HepG2 (cell line): ENCODE measurements at regions not wholly inside any gene's neighbourhood (a gene's known extent, or its start where the extent isn't known, plus 50 kb on each side); places are given as distances from the start of the nearest gene placed in this dataset.

Experiments
- AKNA ChIP-seq: sonication (generic); formaldehyde crosslinking; IDR thresholded peaks from 2 replicates; pipeline ENCODE4 v1.4.0; 2020; ENCODE audit warnings: missing genetic modification reagents, borderline replicate concordance
- ASH2L ChIP-seq: fragments of 300-600, 200-600 bp; sonication (generic); IDR thresholded peaks from 2 replicates; pipeline ENCODE4 v1.7.0; 2017; ENCODE audit warnings: low read depth, mild to moderate bottlenecking, moderate library complexity, mixed read lengths, low read length; ENCODE audit not compliant: insufficient read length
- CENPT ChIP-seq: sonication (generic); formaldehyde crosslinking; IDR thresholded peaks from 2 replicates; pipeline ENCODE4 v1.8.0; 2022; ENCODE audit warnings: low read depth, mild to moderate bottlenecking, moderate library complexity, missing genetic modification reagents
- FOXC1 ChIP-seq: sonication (generic); formaldehyde crosslinking; IDR thresholded peaks from 2 replicates; pipeline ENCODE4 v1.8.0; 2022; ENCODE audit warnings: mild to moderate bottlenecking, missing genetic modification reagents, borderline replicate concordance
- FOXM1 ChIP-seq: sonication (generic); formaldehyde crosslinking; IDR thresholded peaks from 2 replicates; pipeline ENCODE4 v1.5.0; 2020; ENCODE audit warnings: missing genetic modification reagents
- PHF5A ChIP-seq: IDR thresholded peaks from one replicate; pipeline ENCODE4 v1.6.1; 2018; ENCODE audit warnings: low read depth, missing genetic modification reagents; ENCODE audit not compliant: unreplicated experiment
- SETDB1 ChIP-seq: sonication (generic); formaldehyde crosslinking; IDR thresholded peaks from 2 replicates; pipeline ENCODE4 v1.5.1; 2020; ENCODE audit warnings: missing genetic modification reagents, mild to moderate bottlenecking, borderline replicate concordance
- SIX4 ChIP-seq: sonication (generic); formaldehyde crosslinking; IDR thresholded peaks from 2 replicates; pipeline ENCODE4 v1.4.0; 2020; ENCODE audit warnings: missing genetic modification reagents
- XRCC5 ChIP-seq: fragments of 200-400 bp; formaldehyde crosslinking; optimal IDR thresholded peaks from 2 replicates; pipeline ENCODE3; 2017; ENCODE audit warnings: mild to moderate bottlenecking, low read length
- ZNF230 ChIP-seq: sonication (generic); formaldehyde crosslinking; IDR thresholded peaks from 2 replicates; pipeline ENCODE4 v1.4.0; 2020; ENCODE audit warnings: mild to moderate bottlenecking, missing genetic modification reagents
- ZNF558 ChIP-seq: sonication (generic); formaldehyde crosslinking; IDR thresholded peaks from 2 replicates; pipeline ENCODE4 v1.9.0; 2022; ENCODE audit warnings: mild to moderate bottlenecking, missing genetic modification reagents, borderline replicate concordance
- ZNF614 ChIP-seq: IDR thresholded peaks from 2 replicates; pipeline ENCODE4 v1.6.1; 2018; ENCODE audit warnings: missing biosample characterization, missing genetic modification reagents, inconsistent platforms, borderline replicate concordance
- ZNF629 ChIP-seq: sonication (generic); formaldehyde crosslinking; conservative IDR thresholded peaks from 2 replicates; pipeline ENCODE4 v1.5.0; 2020; ENCODE audit warnings: missing genetic modification reagents
- ZZZ3 ChIP-seq: sonication (generic); formaldehyde crosslinking; IDR thresholded peaks from 2 replicates; pipeline ENCODE4 v1.4.0; 2020; ENCODE audit warnings: missing genetic modification reagents, mild to moderate bottlenecking, borderline replicate concordance
- TF ChIP-seq, protein P1 (sequence below): sonication (generic); formaldehyde crosslinking; IDR thresholded peaks from 2 replicates; pipeline ENCODE4 v1.5.1; 2020; ENCODE audit warnings: missing genetic modification reagents, mild to moderate bottlenecking, borderline replicate concordance
- TF ChIP-seq, protein P2 (sequence below): sonication (generic); formaldehyde crosslinking; IDR thresholded peaks from 2 replicates; pipeline ENCODE4 v1.4.0; 2020; ENCODE audit warnings: missing genetic modification reagents, borderline replicate concordance
- TF ChIP-seq, protein P3 (sequence below): sonication (generic); formaldehyde crosslinking; IDR thresholded peaks from 2 replicates; pipeline ENCODE4 v1.5.0; 2020; ENCODE audit warnings: missing genetic modification reagents, mild to moderate bottlenecking, borderline replicate concordance

- no peak for TF ChIP-seq SETDB1 (CRISPR knock-in tag)
- TF ChIP-seq ZNF614 = no peak
- peak; percentile 93 for TF ChIP-seq ZNF629 (CRISPR knock-in tag)
- no peak for TF ChIP-seq ZNF230 (CRISPR knock-in tag)
- TF ChIP-seq, protein P1, sequence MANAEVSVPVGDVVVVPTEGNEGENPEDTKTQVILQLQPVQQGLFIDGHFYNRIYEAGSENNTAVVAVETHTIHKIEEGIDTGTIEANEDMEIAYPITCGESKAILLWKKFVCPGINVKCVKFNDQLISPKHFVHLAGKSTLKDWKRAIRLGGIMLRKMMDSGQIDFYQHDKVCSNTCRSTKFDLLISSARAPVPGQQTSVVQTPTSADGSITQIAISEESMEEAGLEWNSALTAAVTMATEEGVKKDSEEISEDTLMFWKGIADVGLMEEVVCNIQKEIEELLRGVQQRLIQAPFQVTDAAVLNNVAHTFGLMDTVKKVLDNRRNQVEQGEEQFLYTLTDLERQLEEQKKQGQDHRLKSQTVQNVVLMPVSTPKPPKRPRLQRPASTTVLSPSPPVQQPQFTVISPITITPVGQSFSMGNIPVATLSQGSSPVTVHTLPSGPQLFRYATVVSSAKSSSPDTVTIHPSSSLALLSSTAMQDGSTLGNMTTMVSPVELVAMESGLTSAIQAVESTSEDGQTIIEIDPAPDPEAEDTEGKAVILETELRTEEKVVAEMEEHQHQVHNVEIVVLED = peak; percentile 36; the same call in 1 of the 2 replicates
- no peak for TF ChIP-seq ZNF558 (CRISPR knock-in tag)
- TF ChIP-seq PHF5A (CRISPR knock-in tag) = no peak
- TF ChIP-seq, protein P2, sequence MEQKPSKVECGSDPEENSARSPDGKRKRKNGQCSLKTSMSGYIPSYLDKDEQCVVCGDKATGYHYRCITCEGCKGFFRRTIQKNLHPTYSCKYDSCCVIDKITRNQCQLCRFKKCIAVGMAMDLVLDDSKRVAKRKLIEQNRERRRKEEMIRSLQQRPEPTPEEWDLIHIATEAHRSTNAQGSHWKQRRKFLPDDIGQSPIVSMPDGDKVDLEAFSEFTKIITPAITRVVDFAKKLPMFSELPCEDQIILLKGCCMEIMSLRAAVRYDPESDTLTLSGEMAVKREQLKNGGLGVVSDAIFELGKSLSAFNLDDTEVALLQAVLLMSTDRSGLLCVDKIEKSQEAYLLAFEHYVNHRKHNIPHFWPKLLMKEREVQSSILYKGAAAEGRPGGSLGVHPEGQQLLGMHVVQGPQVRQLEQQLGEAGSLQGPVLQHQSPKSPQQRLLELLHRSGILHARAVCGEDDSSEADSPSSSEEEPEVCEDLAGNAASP = no peak
- no peak for TF ChIP-seq AKNA (CRISPR knock-in tag)
- TF ChIP-seq, protein P3, sequence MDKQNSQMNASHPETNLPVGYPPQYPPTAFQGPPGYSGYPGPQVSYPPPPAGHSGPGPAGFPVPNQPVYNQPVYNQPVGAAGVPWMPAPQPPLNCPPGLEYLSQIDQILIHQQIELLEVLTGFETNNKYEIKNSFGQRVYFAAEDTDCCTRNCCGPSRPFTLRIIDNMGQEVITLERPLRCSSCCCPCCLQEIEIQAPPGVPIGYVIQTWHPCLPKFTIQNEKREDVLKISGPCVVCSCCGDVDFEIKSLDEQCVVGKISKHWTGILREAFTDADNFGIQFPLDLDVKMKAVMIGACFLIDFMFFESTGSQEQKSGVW (CRISPR knock-in tag) = no peak
- no peak for TF ChIP-seq SIX4 (CRISPR knock-in tag)
- TF ChIP-seq ZZZ3 (CRISPR knock-in tag) = 0 out of 2 replicates have a peak, but pooled peaks have one; percentile 42
- no peak for TF ChIP-seq ASH2L
- 0 out of 2 replicates have a peak, but pooled peaks have one; percentile 62 for TF ChIP-seq FOXC1 (CRISPR knock-in tag)
- 0 out of 2 replicates have a peak, but pooled peaks have one; percentile 41 for TF ChIP-seq CENPT (CRISPR knock-in tag)
- peak; percentile 4 for TF ChIP-seq XRCC5
- no peak for TF ChIP-seq FOXM1 (CRISPR knock-in tag)
Observed at GRCh38 chr5:139742173-139742903, 53.3 kb upstream of the PSD2 start (continued).
